ENCODE measurements at regions not wholly inside any gene's neighbourhood (a gene's known extent, or its start where the extent isn't known, plus 50 kb on each side); places are given as distances from the start of the nearest gene placed in this dataset.
"Not testable (repeated sequence)": the region's sequence is repeated elsewhere in the genome, so short reads cannot be mapped to it uniquely, and the experiment has no call there.

GRCh38 chr2:180778291-180778690 lies 202.1 kb upstream of the UBE2E3 start:
- H3F3A ChIP-seq (ENCODE audit: low read length, unreplicated experiment), result no peaks in the 10 kb centered on the region
- no peak overlapping the region for H3K4me2 ChIP-seq (ENCODE audit: low read length)
- no peak overlapping the region for H3K27ac ChIP-seq (ENCODE audit: low read length)
- H3K36me3 ChIP-seq (ENCODE audit: low read depth, low read length), result no peaks in the 10 kb centered on the region
- no peak for TF ChIP-seq EZH2 (IDR thresholded peaks at IDR 0.05; ENCODE audit: low read length, unreplicated experiment)
- TF ChIP-seq EZH2phosphoT487 (IDR thresholded peaks at IDR 0.05; ENCODE audit: borderline replicate concordance, low read length), result no peak
- no peak for TF ChIP-seq CTCF (conservative IDR thresholded peaks at IDR 0.05; ENCODE audit: low read depth, low read length)
- no peaks in the 10 kb centered on the region for H3K9me2 ChIP-seq (replicated peaks; ENCODE audit: low read length)
- no TSS peak for BruUV-seq (replicated peaks)
- no peak overlapping the region for H3K4me3 ChIP-seq (ENCODE audit: low read length)
- H3K27me3 ChIP-seq (ENCODE audit: low read length), result no peaks in the 10 kb centered on the region
- no peak overlapping the region for H3K9ac ChIP-seq (ENCODE audit: low read length)
- H3K79me2 ChIP-seq (ENCODE audit: low read length), result no peaks in the 10 kb centered on the region
- intact Hi-C loops (cut with micrococcal nuclease), result no loop called here
- no peaks in the 10 kb centered on the region for H3K9me3 ChIP-seq (ENCODE audit: low read length)
- ATAC-seq, result no peak
- ChIA-PET CTCF (no interaction called here), POLR2A (ENCODE audit: unreplicated experiment) (no interaction called here)
- H3K4me1 ChIP-seq (ENCODE audit: insufficient read depth, low read length), result no peaks in the 10 kb centered on the region
- no peak for DNase-seq
- H4K20me1 ChIP-seq (ENCODE audit: low read length), result no peaks in the 10 kb centered on the region
- H2AFZ ChIP-seq (ENCODE audit: low read length), result no peak overlapping the region

- POLR2A ChIA-PET (ENCODE audit: unreplicated experiment), result interaction anchor here (0.6 kb wide), 1 partner anchor 35 kb away, joined by 4 read pairs; no protein-coding TSS in a partner anchor
These were observed 203.5 kb upstream of the UBE2E3 start for GRCh38 chr2:180776921-180777320.

GRCh38 chr2:180775711-180776110 lies 204.7 kb upstream of the UBE2E3 start:
- no TSS peak for BruUV-seq (replicated peaks)
- no peaks in the 10 kb centered on the region for H3K9me3 ChIP-seq (ENCODE audit: low read length)
- no peak overlapping the region for H3K4me2 ChIP-seq (ENCODE audit: low read length)
- ChIA-PET CTCF (no interaction called here), POLR2A (ENCODE audit: unreplicated experiment) (no interaction called here)
- H3K36me3 ChIP-seq (ENCODE audit: low read depth, low read length), result no peaks in the 10 kb centered on the region
- no peak overlapping the region for H2AFZ ChIP-seq (ENCODE audit: low read length)
- DNase-seq, result no peak
- TF ChIP-seq EZH2 (IDR thresholded peaks at IDR 0.05; ENCODE audit: low read length, unreplicated experiment), result no peak
- no peak for TF ChIP-seq CTCF (conservative IDR thresholded peaks at IDR 0.05; ENCODE audit: low read depth, low read length)
- no peak for TF ChIP-seq EZH2phosphoT487 (IDR thresholded peaks at IDR 0.05; ENCODE audit: borderline replicate concordance, low read length)
- intact Hi-C loops (cut with micrococcal nuclease), result no loop called here
- no peaks in the 10 kb centered on the region for H3F3A ChIP-seq (ENCODE audit: low read length, unreplicated experiment)
- no peaks in the 10 kb centered on the region for H4K20me1 ChIP-seq (ENCODE audit: low read length)
- no peaks in the 10 kb centered on the region for H3K27me3 ChIP-seq (ENCODE audit: low read length)
- H3K4me3 ChIP-seq (ENCODE audit: low read length), result no peak overlapping the region
- no peaks in the 10 kb centered on the region for H3K4me1 ChIP-seq (ENCODE audit: insufficient read depth, low read length)
- H3K9me2 ChIP-seq (replicated peaks; ENCODE audit: low read length), result no peaks in the 10 kb centered on the region
- ATAC-seq, result no peak
- no peak overlapping the region for H3K9ac ChIP-seq (ENCODE audit: low read length)
- H3K79me2 ChIP-seq (ENCODE audit: low read length), result no peaks in the 10 kb centered on the region
- no peak overlapping the region for H3K27ac ChIP-seq (ENCODE audit: low read length)

More at GRCh38 chr2:180776921-180777320, 203.5 kb upstream of the UBE2E3 start:
- no TSS peak for BruUV-seq (replicated peaks)
- no peaks in the 10 kb centered on the region for H3K9me2 ChIP-seq (replicated peaks; ENCODE audit: low read length)
- H3K4me1 ChIP-seq (ENCODE audit: insufficient read depth, low read length), result no peaks in the 10 kb centered on the region
- no peak overlapping the region for H2AFZ ChIP-seq (ENCODE audit: low read length)
- no peaks in the 10 kb centered on the region for H4K20me1 ChIP-seq (ENCODE audit: low read length)
- H3F3A ChIP-seq (ENCODE audit: low read length, unreplicated experiment), result no peaks in the 10 kb centered on the region
- no peaks in the 10 kb centered on the region for H3K36me3 ChIP-seq (ENCODE audit: low read depth, low read length)
- H3K27ac ChIP-seq (ENCODE audit: low read length), result no peak overlapping the region
- no peaks in the 10 kb centered on the region for H3K79me2 ChIP-seq (ENCODE audit: low read length)
- CTCF ChIA-PET, result no interaction called here
- no peak overlapping the region for H3K4me3 ChIP-seq (ENCODE audit: low read length)
- H3K9me3 ChIP-seq (ENCODE audit: low read length), result no peaks in the 10 kb centered on the region
- TF ChIP-seq CTCF (conservative IDR thresholded peaks at IDR 0.05; ENCODE audit: low read depth, low read length) (no peak), EZH2 (IDR thresholded peaks at IDR 0.05; ENCODE audit: low read length, unreplicated experiment) (no peak)
- ATAC-seq (no peak), DNase-seq (no peak)
- no peak overlapping the region for H3K4me2 ChIP-seq (ENCODE audit: low read length)
- intact Hi-C loops (cut with micrococcal nuclease), result no loop called here
- no peaks in the 10 kb centered on the region for H3K27me3 ChIP-seq (ENCODE audit: low read length)
- no peak overlapping the region for H3K9ac ChIP-seq (ENCODE audit: low read length)

GRCh38 chr2:180765316-180765715 lies 215.1 kb upstream of the UBE2E3 start:
- CTCF ChIA-PET; POLR2A ChIA-PET (ENCODE audit: unreplicated experiment): not testable (repeated sequence)

More at GRCh38 chr2:180765316-180765715, 215.1 kb upstream of the UBE2E3 start:
- H2AFZ ChIP-seq (ENCODE audit: low read length); ATAC-seq; H4K20me1 ChIP-seq (ENCODE audit: low read length); H3K4me2 ChIP-seq (ENCODE audit: low read length); intact Hi-C loops (cut with micrococcal nuclease); H3K36me3 ChIP-seq (ENCODE audit: low read depth, low read length); H3K27ac ChIP-seq (ENCODE audit: low read length); H3K4me3 ChIP-seq (ENCODE audit: low read length); H3K79me2 ChIP-seq (ENCODE audit: low read length); BruUV-seq (replicated peaks); DNase-seq; H3F3A ChIP-seq (ENCODE audit: low read length, unreplicated experiment); H3K9me2 ChIP-seq (replicated peaks; ENCODE audit: low read length); H3K9me3 ChIP-seq (ENCODE audit: low read length); H3K9ac ChIP-seq (ENCODE audit: low read length); H3K27me3 ChIP-seq (ENCODE audit: low read length): not testable (repeated sequence)
- H3K4me1 ChIP-seq (ENCODE audit: insufficient read depth, low read length), result peaks cover 35% of the 10 kb centered on the region
